Endodermal cell (in vitro differentiated cells): ENCODE measurements at regions not wholly inside any gene's neighbourhood (a gene's known extent, or its start where the extent isn't known, plus 50 kb on each side); places are given as distances from the start of the nearest gene placed in this dataset.
A peak's percentile ranks its signal among the peaks of the same experiment; 100 is the strongest.

Source experiments
- DNase-seq: peaks from one replicate; pipeline ENCODE4 v3.0.0-alpha.2; 2017
- H3K27ac ChIP-seq: 2 replicates; pipeline ENCODE4 v1.5.1; 2013; ENCODE audit warnings: mild to moderate bottlenecking, low read depth, low read length, moderate library complexity
- H3K27me3 ChIP-seq: 2 replicates; pipeline ENCODE4 v1.6.1; 2013; ENCODE audit warnings: mild to moderate bottlenecking, low read length, moderate library complexity; ENCODE audit not compliant: insufficient read depth, control insufficient read depth, poor library complexity, severe bottlenecking
- H3K36me3 ChIP-seq: 2 replicates; pipeline ENCODE4 v1.7.0; 2013; ENCODE audit warnings: mild to moderate bottlenecking, low read length, moderate library complexity; ENCODE audit not compliant: control insufficient read depth, insufficient read depth
- H3K4me1 ChIP-seq: one replicate; pipeline ENCODE4 v1.7.0; 2013; ENCODE audit warnings: low read length; ENCODE audit not compliant: control insufficient read depth, insufficient read depth
- H3K4me3 ChIP-seq: 2 replicates; pipeline ENCODE4 v1.5.1; 2013; ENCODE audit warnings: mild to moderate bottlenecking, low read length, moderate library complexity
- H3K9ac ChIP-seq: 2 replicates; pipeline ENCODE4 v1.6.1; 2013; ENCODE audit warnings: mild to moderate bottlenecking, low read length, moderate library complexity; ENCODE audit not compliant: poor library complexity, severe bottlenecking; ENCODE audit errors: extremely low read depth
- H3K9me3 ChIP-seq: 2 replicates; pipeline ENCODE4 v1.6.1; 2013; ENCODE audit warnings: mild to moderate bottlenecking, low read length, moderate library complexity; ENCODE audit not compliant: control insufficient read depth
- H3K27ac Mint-ChIP-seq: 2 replicates; pipeline ENCODE4 v1.8.0; 2020; ENCODE audit warnings: mixed read lengths
- H3K27me3 Mint-ChIP-seq: 2 replicates; pipeline ENCODE4 v1.8.0; 2021; ENCODE audit warnings: mild to moderate bottlenecking, mixed read lengths; ENCODE audit not compliant: insufficient read depth
- H3K36me3 Mint-ChIP-seq: 2 replicates; pipeline ENCODE4 v1.8.0; 2020; ENCODE audit warnings: low read depth, mixed read lengths
- H3K4me1 Mint-ChIP-seq: 2 replicates; pipeline ENCODE4 v1.8.0; 2020; ENCODE audit warnings: mixed read lengths
- H3K4me3 Mint-ChIP-seq: 2 replicates; pipeline ENCODE4 v1.8.0; 2020; ENCODE audit warnings: mild to moderate bottlenecking, moderate library complexity, mixed read lengths
- H3K9me3 Mint-ChIP-seq: 2 replicates; pipeline ENCODE4 v1.8.0; 2020; ENCODE audit warnings: mild to moderate bottlenecking, mixed read lengths
- WGBS, 2 experiments: methylation state at CpG; one replicate each; pipeline versions ENCODE4 v1.1.5 to v1.1.7; 2013; ENCODE audit warnings: missing lambda C conversion rate in 2 of 2, mixed read lengths in 1 of 2; ENCODE audit not compliant: insufficient coverage in 1 of 2, insufficient read length in 1 of 2; 5-methylcytosine and 5-hydroxymethylcytosine counted together
- TF ChIP-seq, protein P1 (sequence below): fragments of 200-600 bp; sonication (generic); conservative IDR thresholded peaks from 2 replicates; pipeline ENCODE4 v1.5.0; 2021; ENCODE audit warnings: antibody characterized with exemption, mild to moderate bottlenecking

DNA sequence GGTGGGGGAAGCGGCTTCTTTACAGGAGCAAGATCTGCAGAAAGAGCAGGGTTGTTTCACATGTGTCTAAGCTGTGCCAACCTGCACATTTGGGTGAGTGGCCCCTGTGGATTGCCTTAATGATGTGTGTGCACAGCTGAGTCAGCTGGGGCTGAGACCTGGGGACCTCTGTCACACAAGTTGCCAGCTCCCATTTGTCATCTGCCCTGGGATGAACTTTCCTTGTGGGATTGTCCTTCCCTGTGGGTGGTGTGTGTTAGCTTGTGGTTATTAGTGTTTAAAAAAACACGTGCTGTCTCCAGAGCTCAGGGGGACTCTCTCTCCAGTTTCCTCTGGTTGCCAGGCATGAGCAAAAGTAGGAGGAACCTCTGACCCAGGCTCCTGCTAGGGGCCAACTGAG, 400.5 kb upstream of the CCL2 start:
- H3K27ac ChIP-seq: no peak overlapping the region
- Mint-ChIP-seq H3K27me3 (peaks cover 36% of the 10 kb centered on the region), H3K27ac (no peak overlapping the region), H3K4me3 (no peak overlapping the region), H3K9me3 (no peaks in the 10 kb centered on the region), H3K36me3 (no peaks in the 10 kb centered on the region), H3K4me1 (peaks cover 5% of the 10 kb centered on the region)
- no peaks in the 10 kb centered on the region for H3K9me3 ChIP-seq
- TF ChIP-seq, protein P1, sequence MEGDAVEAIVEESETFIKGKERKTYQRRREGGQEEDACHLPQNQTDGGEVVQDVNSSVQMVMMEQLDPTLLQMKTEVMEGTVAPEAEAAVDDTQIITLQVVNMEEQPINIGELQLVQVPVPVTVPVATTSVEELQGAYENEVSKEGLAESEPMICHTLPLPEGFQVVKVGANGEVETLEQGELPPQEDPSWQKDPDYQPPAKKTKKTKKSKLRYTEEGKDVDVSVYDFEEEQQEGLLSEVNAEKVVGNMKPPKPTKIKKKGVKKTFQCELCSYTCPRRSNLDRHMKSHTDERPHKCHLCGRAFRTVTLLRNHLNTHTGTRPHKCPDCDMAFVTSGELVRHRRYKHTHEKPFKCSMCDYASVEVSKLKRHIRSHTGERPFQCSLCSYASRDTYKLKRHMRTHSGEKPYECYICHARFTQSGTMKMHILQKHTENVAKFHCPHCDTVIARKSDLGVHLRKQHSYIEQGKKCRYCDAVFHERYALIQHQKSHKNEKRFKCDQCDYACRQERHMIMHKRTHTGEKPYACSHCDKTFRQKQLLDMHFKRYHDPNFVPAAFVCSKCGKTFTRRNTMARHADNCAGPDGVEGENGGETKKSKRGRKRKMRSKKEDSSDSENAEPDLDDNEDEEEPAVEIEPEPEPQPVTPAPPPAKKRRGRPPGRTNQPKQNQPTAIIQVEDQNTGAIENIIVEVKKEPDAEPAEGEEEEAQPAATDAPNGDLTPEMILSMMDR: no peak
- no peaks in the 10 kb centered on the region for H3K27me3 ChIP-seq
- no peak overlapping the region for H3K9ac ChIP-seq
- no peaks in the 10 kb centered on the region for H3K36me3 ChIP-seq
- H3K4me1 ChIP-seq: no peaks in the 10 kb centered on the region
- H3K4me3 ChIP-seq: no peak overlapping the region
- DNase-seq: no peak
- WGBS, 2 experiments: 79 to 100% methylated on average over 1 to 2 of the region's 2 CpGs

DNA sequence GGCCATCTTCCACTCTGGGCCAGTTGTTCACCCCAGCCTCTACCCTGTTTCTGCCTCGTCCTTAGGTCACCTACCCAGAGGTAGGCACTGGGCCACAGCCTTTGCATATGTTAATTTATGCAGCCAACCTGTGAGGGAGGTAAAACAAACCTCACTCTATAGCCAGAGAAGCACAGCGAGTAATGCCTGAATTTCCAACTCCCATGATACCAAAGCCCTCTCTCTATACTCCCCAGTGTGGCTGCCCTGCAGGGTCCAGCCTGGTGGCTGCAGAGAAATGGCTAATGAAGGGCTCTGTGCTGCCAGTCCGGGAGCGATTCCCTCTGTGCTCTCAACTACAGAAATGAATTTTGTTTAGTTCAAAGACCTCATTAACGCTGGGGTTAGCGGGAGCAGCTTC, 397.0 kb upstream of the CCL2 start:
- no peak overlapping the region for H3K27ac ChIP-seq
- no peaks in the 10 kb centered on the region for H3K27me3 ChIP-seq
- H3K9ac ChIP-seq: no peak overlapping the region
- no peak overlapping the region for H3K27ac Mint-ChIP-seq
- H3K36me3 Mint-ChIP-seq: no peaks in the 10 kb centered on the region
- DNase-seq: peak; percentile 73
- peaks cover 5% of the 10 kb centered on the region for H3K4me1 Mint-ChIP-seq
- H3K9me3 Mint-ChIP-seq: no peaks in the 10 kb centered on the region
- H3K4me3 ChIP-seq: no peak overlapping the region
- no peaks in the 10 kb centered on the region for H3K9me3 ChIP-seq
- TF ChIP-seq, protein P1: no peak
- WGBS, 2 experiments: 70 to 86% methylated on average over 4 to 6 of the region's 6 CpGs
- peaks cover 32% of the 10 kb centered on the region for H3K27me3 Mint-ChIP-seq
- no peak overlapping the region for H3K4me3 Mint-ChIP-seq
- no peaks in the 10 kb centered on the region for H3K4me1 ChIP-seq
- no peaks in the 10 kb centered on the region for H3K36me3 ChIP-seq

DNA sequence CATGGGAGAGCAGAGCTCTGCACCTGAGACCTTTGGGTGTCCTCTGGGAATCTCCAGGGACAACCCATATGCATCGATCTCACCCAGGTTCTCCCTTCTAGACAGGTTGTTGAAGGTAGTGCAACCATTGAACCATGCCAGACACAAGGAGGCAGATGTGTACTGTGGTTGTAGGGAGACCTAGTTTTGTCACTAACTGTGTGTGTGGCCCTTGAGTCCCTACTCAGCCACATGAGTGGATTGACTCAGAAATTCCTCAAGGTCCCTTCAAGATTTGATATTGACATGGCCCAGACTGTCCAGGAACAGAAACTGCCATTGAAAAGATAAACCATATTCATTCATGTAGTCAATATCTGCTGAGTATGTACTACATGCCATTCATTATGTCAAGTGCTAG, 396.4 kb upstream of the CCL2 start:
- H3K36me3 Mint-ChIP-seq: no peaks in the 10 kb centered on the region
- Histone ChIP-seq H3K9me3 (no peaks in the 10 kb centered on the region), H3K9ac (no peak overlapping the region), H3K27me3 (no peaks in the 10 kb centered on the region), H3K4me3 (no peak overlapping the region), H3K27ac (no peak overlapping the region), H3K4me1 (no peaks in the 10 kb centered on the region), H3K36me3 (no peaks in the 10 kb centered on the region)
- no peak for DNase-seq
- H3K27me3 Mint-ChIP-seq: peaks cover 26% of the 10 kb centered on the region
- peaks cover 5% of the 10 kb centered on the region for H3K4me1 Mint-ChIP-seq
- H3K9me3 Mint-ChIP-seq: no peaks in the 10 kb centered on the region
- H3K27ac Mint-ChIP-seq: no peak overlapping the region
- WGBS, 2 experiments: 92% methylated on average over 1 of the region's 1 CpG; no CpG with 5 or more reads in 1 of the 2 experiments
- H3K4me3 Mint-ChIP-seq: no peak overlapping the region
- TF ChIP-seq, protein P1: peak; percentile 23
